ENCODE measurements at regions not wholly inside any gene's neighbourhood (a gene's known extent, or its start where the extent isn't known, plus 50 kb on each side); places are given as distances from the start of the nearest gene placed in this dataset.

- DNase-seq: no peak
- no TSS peak for BruUV-seq (replicated peaks)
- H3K4me1 ChIP-seq (ENCODE audit: insufficient read depth, low read length): no peaks in the 10 kb centered on the region
- H3K4me3 ChIP-seq (ENCODE audit: low read length): no peak overlapping the region
- ATAC-seq: no peak
- no peaks in the 10 kb centered on the region for H3K9me2 ChIP-seq (replicated peaks; ENCODE audit: low read length)
- H3K36me3 ChIP-seq (ENCODE audit: low read depth, low read length): no peaks in the 10 kb centered on the region
- no peaks in the 10 kb centered on the region for H3K9me3 ChIP-seq (ENCODE audit: low read length)
- TF ChIP-seq, protein P1, sequence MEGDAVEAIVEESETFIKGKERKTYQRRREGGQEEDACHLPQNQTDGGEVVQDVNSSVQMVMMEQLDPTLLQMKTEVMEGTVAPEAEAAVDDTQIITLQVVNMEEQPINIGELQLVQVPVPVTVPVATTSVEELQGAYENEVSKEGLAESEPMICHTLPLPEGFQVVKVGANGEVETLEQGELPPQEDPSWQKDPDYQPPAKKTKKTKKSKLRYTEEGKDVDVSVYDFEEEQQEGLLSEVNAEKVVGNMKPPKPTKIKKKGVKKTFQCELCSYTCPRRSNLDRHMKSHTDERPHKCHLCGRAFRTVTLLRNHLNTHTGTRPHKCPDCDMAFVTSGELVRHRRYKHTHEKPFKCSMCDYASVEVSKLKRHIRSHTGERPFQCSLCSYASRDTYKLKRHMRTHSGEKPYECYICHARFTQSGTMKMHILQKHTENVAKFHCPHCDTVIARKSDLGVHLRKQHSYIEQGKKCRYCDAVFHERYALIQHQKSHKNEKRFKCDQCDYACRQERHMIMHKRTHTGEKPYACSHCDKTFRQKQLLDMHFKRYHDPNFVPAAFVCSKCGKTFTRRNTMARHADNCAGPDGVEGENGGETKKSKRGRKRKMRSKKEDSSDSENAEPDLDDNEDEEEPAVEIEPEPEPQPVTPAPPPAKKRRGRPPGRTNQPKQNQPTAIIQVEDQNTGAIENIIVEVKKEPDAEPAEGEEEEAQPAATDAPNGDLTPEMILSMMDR (conservative IDR thresholded peaks at IDR 0.05; ENCODE audit: low read depth, low read length): no peak
- no peak for TF ChIP-seq EZH2 (IDR thresholded peaks at IDR 0.05; ENCODE audit: low read length, unreplicated experiment)
- no peak for TF ChIP-seq EZH2phosphoT487 (IDR thresholded peaks at IDR 0.05; ENCODE audit: borderline replicate concordance, low read length)
- no peak overlapping the region for H3K4me2 ChIP-seq (ENCODE audit: low read length)
- no peaks in the 10 kb centered on the region for H4K20me1 ChIP-seq (ENCODE audit: low read length)
- no peak overlapping the region for H2AFZ ChIP-seq (ENCODE audit: low read length)
- ChIA-PET CTCF (no interaction called here), POLR2A (ENCODE audit: unreplicated experiment) (no interaction called here)
- H3F3A ChIP-seq (ENCODE audit: low read length, unreplicated experiment): no peaks in the 10 kb centered on the region
- peaks cover 31% of the 10 kb centered on the region for H3K27me3 ChIP-seq (ENCODE audit: low read length)
- no peak overlapping the region for H3K27ac ChIP-seq (ENCODE audit: low read length)
- H3K9ac ChIP-seq (ENCODE audit: low read length): no peak overlapping the region
- intact Hi-C loops (cut with micrococcal nuclease): no loop called here
- H3K79me2 ChIP-seq (ENCODE audit: low read length): no peaks in the 10 kb centered on the region
Observed at GRCh38 chr10:128739930-128740329, 613.7 kb upstream of the MKI67 start.

GRCh38 chr10:128741180-128741579, 615.0 kb upstream of the MKI67 start:
- ChIA-PET CTCF (no interaction called here), POLR2A (ENCODE audit: unreplicated experiment) (no interaction called here)
- Histone ChIP-seq H3K9me3 (ENCODE audit: low read length) (no peaks in the 10 kb centered on the region), H3K27me3 (ENCODE audit: low read length) (peaks cover 21% of the 10 kb centered on the region; the same call in 1 of the 2 replicates), H3F3A (ENCODE audit: low read length, unreplicated experiment) (no peaks in the 10 kb centered on the region), H3K4me3 (ENCODE audit: low read length) (no peak overlapping the region), H2AFZ (ENCODE audit: low read length) (no peak overlapping the region), H3K4me1 (ENCODE audit: insufficient read depth, low read length) (no peaks in the 10 kb centered on the region), H3K79me2 (ENCODE audit: low read length) (no peaks in the 10 kb centered on the region), H3K9ac (ENCODE audit: low read length) (no peak overlapping the region), H3K4me2 (ENCODE audit: low read length) (no peak overlapping the region), H3K9me2 (replicated peaks; ENCODE audit: low read length) (no peaks in the 10 kb centered on the region), H3K36me3 (ENCODE audit: low read depth, low read length) (no peaks in the 10 kb centered on the region), H3K27ac (ENCODE audit: low read length) (no peak overlapping the region), H4K20me1 (ENCODE audit: low read length) (no peaks in the 10 kb centered on the region)
- ATAC-seq (no peak), DNase-seq (no peak)
- TF ChIP-seq, protein P1 (conservative IDR thresholded peaks at IDR 0.05; ENCODE audit: low read depth, low read length): no peak
- TF ChIP-seq EZH2phosphoT487 (IDR thresholded peaks at IDR 0.05; ENCODE audit: borderline replicate concordance, low read length) (no peak), EZH2 (IDR thresholded peaks at IDR 0.05; ENCODE audit: low read length, unreplicated experiment) (no peak)
- intact Hi-C loops (cut with micrococcal nuclease): no loop called here
- BruUV-seq (replicated peaks): no TSS peak

DNA sequence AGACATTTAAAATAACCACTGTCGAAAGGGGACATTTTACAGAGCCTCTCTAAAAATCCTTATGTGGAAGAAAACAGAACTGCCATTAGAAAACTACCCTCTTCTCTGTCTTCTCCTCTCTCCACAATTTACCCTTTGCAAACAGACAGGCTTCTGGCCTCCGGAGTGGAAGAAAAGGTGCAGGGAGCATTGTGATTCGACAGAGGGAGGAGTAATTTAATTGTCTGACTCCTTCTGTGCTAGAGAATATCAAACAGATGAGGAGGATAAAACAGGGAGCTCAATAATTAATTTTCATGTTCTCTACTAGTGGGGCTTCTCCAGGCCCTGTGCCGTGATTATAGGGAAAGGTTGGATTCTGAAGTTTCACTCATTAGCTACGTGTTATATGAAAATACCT, 615.5 kb upstream of the MKI67 start:
- Histone ChIP-seq H3K9me3 (ENCODE audit: low read length) (no peaks in the 10 kb centered on the region), H3K9me2 (replicated peaks; ENCODE audit: low read length) (no peaks in the 10 kb centered on the region), H3K4me3 (ENCODE audit: low read length) (no peak overlapping the region), H4K20me1 (ENCODE audit: low read length) (no peaks in the 10 kb centered on the region), H3F3A (ENCODE audit: low read length, unreplicated experiment) (no peaks in the 10 kb centered on the region), H2AFZ (ENCODE audit: low read length) (no peak overlapping the region), H3K36me3 (ENCODE audit: low read depth, low read length) (no peaks in the 10 kb centered on the region), H3K4me2 (ENCODE audit: low read length) (no peak overlapping the region), H3K4me1 (ENCODE audit: insufficient read depth, low read length) (no peaks in the 10 kb centered on the region), H3K27me3 (ENCODE audit: low read length) (peaks cover 17% of the 10 kb centered on the region; the same call in 1 of the 2 replicates), H3K27ac (ENCODE audit: low read length) (no peak overlapping the region), H3K79me2 (ENCODE audit: low read length) (no peaks in the 10 kb centered on the region), H3K9ac (ENCODE audit: low read length) (no peak overlapping the region)
- ChIA-PET POLR2A (ENCODE audit: unreplicated experiment) (no interaction called here), CTCF (no interaction called here)
- BruUV-seq (replicated peaks): no TSS peak
- DNase-seq (no peak), ATAC-seq (no peak)
- TF ChIP-seq EZH2 (IDR thresholded peaks at IDR 0.05; ENCODE audit: low read length, unreplicated experiment): no peak
- TF ChIP-seq, protein P1 (conservative IDR thresholded peaks at IDR 0.05; ENCODE audit: low read depth, low read length): no peak
- TF ChIP-seq EZH2phosphoT487 (IDR thresholded peaks at IDR 0.05; ENCODE audit: borderline replicate concordance, low read length): no peak
- intact Hi-C loops (cut with micrococcal nuclease): no loop called here

Measured in PC-3 (cell line).